Vagina (tissue), 2 donors: ENCODE measurements at regions not wholly inside any gene's neighbourhood (a gene's known extent, or its start where the extent isn't known, plus 50 kb on each side); places are given as distances from the start of the nearest gene placed in this dataset.

Experiments
- DNase-seq, 2 donors: peaks; one replicate each; pipeline ENCODE4 v3.0.0-alpha.2; 2017; ENCODE audit errors: extremely low spot score in 2 of 2
- H3K27ac ChIP-seq: fragments of 200-600 bp; sonication (generic); one replicate; pipeline ENCODE4 v1.5.1; 2019
- H3K27me3 ChIP-seq: fragments of 200-600 bp; sonication (generic); one replicate; pipeline ENCODE4 v1.5.1; 2019
- H3K36me3 ChIP-seq, 2 donors: fragments of 200-600 bp; sonication (generic); one replicate each; pipeline ENCODE4 v1.5.1; 2017 to 2019
- H3K4me1 ChIP-seq: fragments of 200-600 bp; sonication (generic); one replicate; pipeline ENCODE4 v1.5.1; 2019
- H3K4me3 ChIP-seq, 2 donors: fragments of 200-600 bp; sonication (generic); 1 replicate in 1 of 2; 2 replicates in 1 of 2; pipeline ENCODE4 v1.5.1; 2016 to 2019
- H3K9me3 ChIP-seq: fragments of 200-600 bp; sonication (generic); one replicate; pipeline ENCODE4 v1.5.1; 2019
- CTCF ChIP-seq, 3 experiments: fragments of 450-650 bp in 2 of 3; fragments of 200-600 bp in 1 of 3; sonication (generic) in 1 of 3; IDR thresholded peaks; one replicate each; pipeline ENCODE4 v1.5.1; 2017 to 2019; ENCODE audit warnings: antibody characterized with exemption in 3 of 3, mild to moderate bottlenecking in 2 of 3, moderate library complexity in 2 of 3
- POLR2A ChIP-seq, 2 donors: fragments of 450-650 bp; IDR thresholded peaks; one replicate each; pipeline ENCODE4 v1.6.1; 2017; ENCODE audit warnings: antibody characterized with exemption in 2 of 2, mild to moderate bottlenecking in 2 of 2, moderate library complexity in 2 of 2
- POLR2AphosphoS5 ChIP-seq, 2 donors: sonication (generic); formaldehyde crosslinking; IDR thresholded peaks; one replicate each; pipeline ENCODE4 v1.9.0; 2017; ENCODE audit warnings: antibody characterized with exemption in 2 of 2, mild to moderate bottlenecking in 2 of 2, low read depth in 1 of 2; ENCODE audit not compliant: insufficient read depth in 1 of 2
- intact Hi-C: fragments of 100-400 bp; cut with DNase I; formaldehyde crosslinking; loops from one replicate; pipeline ENCODE4 v1.15.1; 2023

- TF ChIP-seq POLR2A (IDR thresholded peaks at IDR 0.05) (no peak), POLR2AphosphoS5 (IDR thresholded peaks at IDR 0.05; ENCODE audit: insufficient read depth in 1 of 2, low read depth in 1 of 2) (no peak), CTCF (IDR thresholded peaks at IDR 0.05) (no peak)
- no peak for DNase-seq
- H3K4me1 ChIP-seq = no peaks in the 10 kb centered on the region
- H3K9me3 ChIP-seq = no peaks in the 10 kb centered on the region
- H3K4me3 ChIP-seq = no peak overlapping the region
- H3K27me3 ChIP-seq = no peaks in the 10 kb centered on the region
- no peaks in the 10 kb centered on the region for H3K36me3 ChIP-seq
- no peak overlapping the region for H3K27ac ChIP-seq
- intact Hi-C loops = no loop called here
Observed at GRCh38 chr18:30618567-30618966, 424.0 kb downstream of the DSC3 start.

DNA sequence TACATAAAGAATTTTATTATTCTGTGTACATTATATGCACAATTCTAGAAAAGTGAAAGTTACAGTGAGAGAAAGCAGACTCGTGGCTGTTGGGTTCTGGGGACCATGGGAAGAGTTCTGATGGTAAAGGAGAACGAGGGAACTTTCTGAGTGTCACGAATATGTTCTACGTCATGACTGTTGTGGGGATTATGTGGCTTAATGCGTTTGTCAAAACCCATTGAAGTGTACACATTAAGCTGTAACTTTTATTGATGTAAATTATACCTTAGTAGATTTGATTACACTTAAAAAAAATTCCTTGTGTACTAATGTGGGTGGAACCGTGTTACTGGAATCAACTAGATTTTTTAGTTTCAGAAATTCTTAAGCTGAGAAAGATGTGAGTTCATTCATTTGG is 426.1 kb downstream of the DSC3 start:
- intact Hi-C loops = no loop called here
- no peaks in the 10 kb centered on the region for H3K9me3 ChIP-seq
- H3K27ac ChIP-seq = no peak overlapping the region
- TF ChIP-seq POLR2A (IDR thresholded peaks at IDR 0.05) = no peak
- TF ChIP-seq POLR2AphosphoS5 (IDR thresholded peaks at IDR 0.05; ENCODE audit: insufficient read depth in 1 of 2, low read depth in 1 of 2) = no peak
- TF ChIP-seq CTCF (IDR thresholded peaks at IDR 0.05) = no peak
- no peak overlapping the region for H3K4me3 ChIP-seq
- DNase-seq = no peak
- H3K27me3 ChIP-seq = no peaks in the 10 kb centered on the region
- H3K4me1 ChIP-seq = no peaks in the 10 kb centered on the region
- H3K36me3 ChIP-seq = no peaks in the 10 kb centered on the region

DNA sequence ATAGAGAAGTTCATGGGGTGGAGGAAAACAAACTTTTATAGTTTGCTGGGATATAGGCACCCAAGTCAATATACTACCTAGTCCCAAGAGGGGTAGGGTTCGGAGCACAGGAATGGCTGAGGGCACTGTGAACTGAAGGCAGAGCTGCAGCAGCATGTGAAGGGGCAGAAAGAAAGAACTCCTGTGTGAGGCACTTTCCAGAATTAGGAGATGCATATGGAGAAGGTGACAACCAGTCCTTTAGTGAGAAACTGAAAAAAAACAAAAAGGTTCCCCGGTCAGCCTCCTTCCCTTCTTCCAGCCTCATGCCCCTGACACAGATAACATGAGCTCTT is 429.1 kb downstream of the DSC3 start:
- H3K36me3 ChIP-seq = no peaks in the 10 kb centered on the region
- no peaks in the 10 kb centered on the region for H3K9me3 ChIP-seq
- TF ChIP-seq POLR2A (IDR thresholded peaks at IDR 0.05) (no peak), POLR2AphosphoS5 (IDR thresholded peaks at IDR 0.05; ENCODE audit: insufficient read depth in 1 of 2, low read depth in 1 of 2) (no peak), CTCF (IDR thresholded peaks at IDR 0.05) (no peak)
- intact Hi-C loops = no loop called here
- no peak overlapping the region for H3K27ac ChIP-seq
- no peak for DNase-seq
- no peak overlapping the region for H3K4me3 ChIP-seq
- no peaks in the 10 kb centered on the region for H3K27me3 ChIP-seq
- no peaks in the 10 kb centered on the region for H3K4me1 ChIP-seq

GRCh38 chr18:30601541-30601940 is 441.0 kb downstream of the DSC3 start:
- H3K9me3 ChIP-seq = no peaks in the 10 kb centered on the region
- no peaks in the 10 kb centered on the region for H3K27me3 ChIP-seq
- H3K27ac ChIP-seq = no peak overlapping the region
- intact Hi-C loops = no loop called here
- no peak for TF ChIP-seq POLR2AphosphoS5 (IDR thresholded peaks at IDR 0.05; ENCODE audit: insufficient read depth in 1 of 2, low read depth in 1 of 2)
- TF ChIP-seq POLR2A (IDR thresholded peaks at IDR 0.05) = no peak
- no peak for TF ChIP-seq CTCF (IDR thresholded peaks at IDR 0.05)
- H3K4me1 ChIP-seq = no peaks in the 10 kb centered on the region
- H3K4me3 ChIP-seq = no peak overlapping the region
- no peaks in the 10 kb centered on the region for H3K36me3 ChIP-seq
- no peak for DNase-seq

DNA sequence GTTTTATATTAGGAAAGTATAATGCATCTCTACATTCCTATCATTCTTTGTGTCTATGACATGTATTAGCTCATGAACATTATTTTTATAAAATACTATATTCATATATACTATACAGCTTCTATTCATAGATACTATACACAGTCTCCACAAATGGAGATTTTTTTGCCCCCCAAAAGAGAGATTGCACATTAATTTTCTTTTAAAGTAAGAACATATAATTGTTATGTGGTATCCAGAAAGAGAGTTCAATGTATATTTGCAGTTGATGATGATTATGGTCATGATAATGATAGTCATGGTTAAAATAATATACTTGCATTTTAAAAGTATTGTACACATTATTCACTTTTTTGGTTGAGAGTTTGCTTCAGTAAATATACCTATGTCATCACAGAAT is 445.3 kb downstream of the DSC3 start:
- no peak for DNase-seq
- Histone ChIP-seq H3K27ac (no peak overlapping the region), H3K36me3 (no peaks in the 10 kb centered on the region), H3K4me1 (no peaks in the 10 kb centered on the region), H3K27me3 (no peaks in the 10 kb centered on the region), H3K4me3 (no peak overlapping the region), H3K9me3 (no peaks in the 10 kb centered on the region)
- intact Hi-C loops = no loop called here
- no peak for TF ChIP-seq POLR2A (IDR thresholded peaks at IDR 0.05)
- TF ChIP-seq POLR2AphosphoS5 (IDR thresholded peaks at IDR 0.05; ENCODE audit: insufficient read depth in 1 of 2, low read depth in 1 of 2) = no peak
- no peak for TF ChIP-seq CTCF (IDR thresholded peaks at IDR 0.05)
